HEK293T (cell line): ENCODE measurements at regions not wholly inside any gene's neighbourhood (a gene's known extent, or its start where the extent isn't known, plus 50 kb on each side); places are given as distances from the start of the nearest gene placed in this dataset.

Source experiments
- CTBP1 ChIP-seq: fragments of 450-650 bp; IDR thresholded peaks from 2 replicates; pipeline ENCODE4 v1.6.1; 2016; ENCODE audit warnings: borderline replicate concordance
- FOXM1 ChIP-seq: fragments of 450-650 bp; IDR thresholded peaks from 2 replicates; pipeline ENCODE4 v1.6.1; 2017; ENCODE audit warnings: mild to moderate bottlenecking, borderline replicate concordance
- HDGF ChIP-seq: fragments of 450-650 bp; IDR thresholded peaks from 2 replicates; pipeline ENCODE4 v1.6.1; 2017; ENCODE audit warnings: antibody characterized with exemption, borderline replicate concordance
- SUZ12 ChIP-seq: fragments of 450-650 bp; IDR thresholded peaks from 2 replicates; pipeline ENCODE4 v1.6.1; 2016; ENCODE audit warnings: mild to moderate bottlenecking
- TF ChIP-seq, protein P1 (sequence below): fragments of 450-650 bp; IDR thresholded peaks from 2 replicates; pipeline ENCODE4 v1.6.1; 2016

DNA sequence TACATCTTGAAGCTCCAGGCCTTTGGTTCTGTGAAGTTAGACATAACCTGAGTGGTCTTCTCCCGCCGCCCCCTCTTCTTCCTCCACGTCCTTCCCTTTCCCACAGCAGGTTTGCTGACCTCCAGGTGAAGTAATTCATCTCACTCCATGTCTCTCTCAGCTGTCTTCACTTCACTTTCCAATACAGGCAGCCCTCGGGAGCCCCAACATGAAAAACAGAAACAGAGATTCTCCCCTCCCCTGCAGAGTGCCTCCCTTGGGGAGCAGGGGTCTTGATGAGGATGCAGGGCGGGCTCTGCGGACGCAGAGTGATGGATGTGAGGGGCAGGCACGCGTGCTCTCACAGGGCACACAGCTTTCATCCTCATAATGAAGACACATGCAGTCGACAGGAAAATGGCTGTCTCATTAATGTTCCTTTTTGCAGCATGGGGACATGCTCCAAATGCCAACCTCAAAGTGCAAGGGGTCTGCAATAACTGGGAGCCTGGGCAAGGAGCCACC is 95.6 kb downstream of the GPAM start:
- no peak for TF ChIP-seq FOXM1
- TF ChIP-seq, protein P1, sequence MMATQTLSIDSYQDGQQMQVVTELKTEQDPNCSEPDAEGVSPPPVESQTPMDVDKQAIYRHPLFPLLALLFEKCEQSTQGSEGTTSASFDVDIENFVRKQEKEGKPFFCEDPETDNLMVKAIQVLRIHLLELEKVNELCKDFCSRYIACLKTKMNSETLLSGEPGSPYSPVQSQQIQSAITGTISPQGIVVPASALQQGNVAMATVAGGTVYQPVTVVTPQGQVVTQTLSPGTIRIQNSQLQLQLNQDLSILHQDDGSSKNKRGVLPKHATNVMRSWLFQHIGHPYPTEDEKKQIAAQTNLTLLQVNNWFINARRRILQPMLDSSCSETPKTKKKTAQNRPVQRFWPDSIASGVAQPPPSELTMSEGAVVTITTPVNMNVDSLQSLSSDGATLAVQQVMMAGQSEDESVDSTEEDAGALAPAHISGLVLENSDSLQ: no peak
- no peak for TF ChIP-seq CTBP1
- TF ChIP-seq HDGF: no peak
- no peak for TF ChIP-seq SUZ12
